GM19468 (cell line): ENCODE measurements at regions not wholly inside any gene's neighbourhood (a gene's known extent, or its start where the extent isn't known, plus 50 kb on each side); places are given as distances from the start of the nearest gene placed in this dataset.
A peak's percentile ranks its signal among the peaks of the same experiment; 100 is the strongest.

Experiments used
- ATAC-seq: cut with Tn5 transposase; IDR thresholded peaks from one replicate; pipeline ENCODE4 v1.9.1; 2021; ENCODE audit warnings: mild to moderate bottlenecking, moderate library complexity, moderate number of reproducible peaks; ENCODE audit not compliant: unreplicated experiment; ENCODE audit errors: extremely low read depth

- ATAC-seq, result no peak
Measured at GRCh38 chr4:3343358-3343757, 50.5 kb downstream of the RGS12 start.

GRCh38 chr4:3344104-3344503 lies 51.3 kb downstream of the RGS12 start:
- ATAC-seq, result no peak

DNA sequence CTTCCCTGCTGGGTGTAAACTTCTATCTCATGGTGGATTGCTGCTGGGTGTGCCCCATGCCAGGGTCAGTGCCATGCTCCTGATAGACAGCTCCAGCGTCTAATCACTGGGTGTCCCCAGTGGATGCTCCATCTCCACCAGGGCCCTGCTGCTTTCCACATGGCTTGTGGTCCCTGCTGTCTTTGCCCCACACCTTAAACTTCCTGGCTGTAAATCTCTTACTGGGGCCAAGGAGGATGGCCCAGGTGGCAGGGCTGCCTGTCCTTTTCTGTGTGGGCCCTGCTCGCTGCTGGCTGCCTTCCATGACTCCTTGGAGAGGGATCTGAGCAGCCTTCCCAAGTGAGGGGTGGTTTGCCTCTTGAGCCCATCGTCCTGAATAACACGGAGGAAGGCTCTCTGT lies 51.8 kb downstream of the RGS12 start:
- ATAC-seq, result no peak

DNA sequence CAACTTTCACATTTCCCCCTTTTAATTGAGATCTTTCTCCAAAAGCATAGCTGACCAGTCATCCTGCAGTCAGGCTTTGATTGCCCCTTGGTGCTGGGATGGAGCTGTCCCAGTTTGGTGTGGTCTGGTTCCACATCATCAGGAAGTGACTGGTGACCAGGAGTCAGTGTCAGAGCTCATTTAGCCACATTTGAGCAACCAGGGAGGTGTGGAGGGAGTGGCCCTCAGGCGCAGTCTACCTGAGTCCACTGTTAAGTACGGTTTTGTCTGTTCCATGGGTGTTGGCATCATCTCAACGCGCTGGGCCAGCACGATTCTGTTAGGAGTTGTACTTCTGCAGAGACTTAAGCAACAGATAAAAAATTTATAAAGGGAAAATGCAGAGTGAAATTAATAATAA lies 52.6 kb downstream of the RGS12 start:
- ATAC-seq, result no peak

- ATAC-seq, result no peak
Measured at GRCh38 chr4:3346146-3346545, 53.3 kb downstream of the RGS12 start.

- ATAC-seq, result no peak
Measured at GRCh38 chr4:3347871-3348270, 55.0 kb downstream of the RGS12 start.

- no peak for ATAC-seq
Measured at GRCh38 chr4:3348621-3349020, 55.8 kb downstream of the RGS12 start.

DNA sequence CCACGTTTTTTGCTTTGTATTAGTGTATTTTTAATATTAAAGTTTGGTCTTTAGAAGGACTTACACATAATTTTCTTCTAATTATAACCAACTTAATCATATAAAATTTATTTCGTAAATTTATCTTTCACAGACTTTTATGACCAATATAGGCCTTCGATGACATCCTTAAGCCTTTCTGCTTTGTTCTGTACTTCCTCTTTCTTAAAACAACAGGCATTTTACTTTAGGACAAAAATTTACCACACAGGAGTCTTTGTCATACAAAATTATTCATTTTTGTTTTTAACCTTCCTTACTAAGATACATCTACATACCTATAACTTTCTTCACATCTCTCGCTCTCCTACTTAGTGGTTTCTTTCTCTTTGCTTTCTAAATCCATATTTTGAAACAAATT lies 56.3 kb downstream of the RGS12 start:
- ATAC-seq, result no peak

DNA sequence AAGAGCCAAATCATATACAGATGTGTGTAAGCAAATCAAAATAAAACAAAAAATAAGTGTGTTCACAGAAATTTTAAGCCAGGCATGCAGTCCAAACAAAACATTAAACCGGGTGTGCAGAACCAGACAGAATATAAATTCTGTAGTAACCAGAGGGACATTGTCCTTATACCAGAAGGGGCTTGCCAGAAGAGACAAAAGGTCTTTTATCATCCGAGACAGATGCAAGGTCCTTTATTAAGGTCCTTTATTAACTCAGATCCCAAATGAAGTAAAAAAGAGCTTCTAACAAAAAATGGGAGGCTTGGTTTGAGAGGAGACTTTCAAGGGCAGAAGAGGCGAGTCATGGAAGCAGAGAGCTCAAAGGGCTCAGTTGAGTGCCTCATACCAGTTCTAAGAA lies 59.2 kb downstream of the RGS12 start:
- no peak for ATAC-seq

GRCh38 chr4:3352505-3352904 lies 59.7 kb downstream of the RGS12 start:
- no peak for ATAC-seq

GRCh38 chr4:3352941-3353594 lies 60.2 kb downstream of the RGS12 start:
- ATAC-seq, result no peak

DNA sequence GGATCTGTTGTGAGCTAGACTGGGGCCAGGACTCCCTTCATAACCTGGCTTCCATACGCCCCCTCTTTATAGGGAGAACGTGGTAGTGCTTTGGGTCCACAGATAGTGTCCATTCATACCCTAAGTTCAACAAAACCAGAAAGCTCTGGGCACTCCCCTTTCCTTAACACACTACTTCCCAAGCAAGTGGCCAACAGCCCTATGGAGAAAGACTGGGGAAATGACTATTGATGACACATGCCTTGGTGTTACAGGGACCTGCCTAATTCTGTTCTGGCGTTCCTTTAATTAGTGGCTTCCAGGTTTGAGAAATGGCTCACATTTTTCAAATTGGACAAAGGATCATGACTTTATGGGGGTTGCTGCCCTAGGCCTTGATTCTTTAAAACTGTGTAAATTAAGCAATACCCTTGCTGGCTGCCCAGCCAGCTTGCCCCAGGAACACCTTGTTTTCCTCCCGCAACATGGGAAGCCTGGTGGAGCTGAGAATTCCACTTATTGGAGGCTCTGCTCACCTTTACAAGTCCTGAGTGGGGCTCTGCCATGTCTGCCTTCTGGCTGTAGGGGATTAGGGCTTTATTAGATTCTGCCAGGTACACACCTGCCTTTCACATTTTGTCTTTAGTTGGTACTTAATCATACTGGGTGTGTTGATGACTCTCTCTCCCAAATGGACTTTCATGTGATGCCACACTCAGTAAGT lies 61.1 kb downstream of the RGS12 start:
- ATAC-seq, result no peak

DNA sequence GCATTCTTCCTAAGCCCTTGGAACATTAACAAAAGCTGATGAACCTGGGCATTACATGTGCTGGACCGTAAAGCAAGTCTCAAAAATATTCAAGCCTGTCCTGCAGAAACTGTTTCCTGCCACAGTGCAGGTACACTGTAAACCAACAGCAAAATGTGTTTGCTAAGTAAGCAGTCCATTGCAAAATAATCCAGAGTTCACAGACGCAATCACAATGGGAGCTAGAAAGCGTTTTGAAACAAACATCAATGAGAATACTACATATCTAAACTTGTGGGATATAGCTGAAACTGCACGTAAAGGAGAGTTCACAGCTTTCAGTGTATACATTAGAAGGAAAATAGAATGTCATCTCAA lies 61.6 kb downstream of the RGS12 start:
- no peak for ATAC-seq

- ATAC-seq, result peak; percentile 79
Measured at GRCh38 chr4:3355266-3355748, 62.5 kb downstream of the RGS12 start.

DNA sequence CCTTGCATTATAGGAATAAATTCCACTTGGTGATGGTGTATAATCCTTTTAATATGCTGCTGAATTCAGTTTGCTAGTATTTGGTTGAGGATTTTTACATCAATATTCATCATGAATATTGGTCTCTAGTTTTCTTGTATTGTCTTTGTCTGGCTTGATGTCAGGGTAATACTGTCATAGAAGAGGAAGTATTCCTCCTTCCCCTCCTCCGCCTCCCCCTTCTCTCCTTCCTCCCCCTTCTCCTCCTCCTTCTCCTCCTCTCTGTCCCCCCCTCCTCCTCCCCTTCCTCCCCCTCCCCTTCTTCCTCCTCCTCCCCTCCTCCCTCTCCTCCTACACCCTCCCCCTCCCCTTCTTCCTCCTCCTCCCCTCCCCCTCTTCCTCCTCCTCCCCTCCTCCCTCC lies 65.8 kb downstream of the RGS12 start:
- ATAC-seq, result no peak

GRCh38 chr4:3360777-3361176 lies 68.0 kb downstream of the RGS12 start:
- no peak for ATAC-seq

GRCh38 chr4:3361406-3361805 lies 68.6 kb downstream of the RGS12 start:
- no peak for ATAC-seq

GRCh38 chr4:3361896-3362295 lies 69.1 kb downstream of the RGS12 start:
- ATAC-seq, result no peak

GRCh38 chr4:3362431-3363287 lies 69.8 kb downstream of the RGS12 start:
- no peak for ATAC-seq

GRCh38 chr4:3363411-3364141 lies 70.8 kb downstream of the RGS12 start:
- ATAC-seq, result no peak
